Breast epithelium (tissue), 4 donors: ENCODE measurements at regions not wholly inside any gene's neighbourhood (a gene's known extent, or its start where the extent isn't known, plus 50 kb on each side); places are given as distances from the start of the nearest gene placed in this dataset.

ENCODE experiments used
- DNase-seq, 2 donors: peaks; one replicate each; pipeline ENCODE4 v3.0.0-alpha.2; 2019; ENCODE audit warnings: low spot score in 2 of 2
- H3K27ac ChIP-seq, 2 donors: fragments of 200-600 bp; sonication (generic) in 1 of 2; one replicate each; pipeline ENCODE4 v1.5.1; 2016 to 2019; ENCODE audit warnings: mild to moderate bottlenecking in 1 of 2
- H3K27me3 ChIP-seq, 2 donors: fragments of 200-600 bp; sonication (generic) in 1 of 2; one replicate each; pipeline versions ENCODE4 v1.5.1 to v1.6.0; 2017 to 2019; ENCODE audit warnings: control low read depth in 1 of 2, mild to moderate bottlenecking in 1 of 2
- H3K36me3 ChIP-seq: fragments of 200-600 bp; one replicate; pipeline ENCODE4 v1.5.1; 2019
- H3K4me1 ChIP-seq, 2 donors: fragments of 200-600 bp; sonication (generic); one replicate each; pipeline ENCODE4 v1.5.1; 2016 to 2019; ENCODE audit warnings: control low read depth in 1 of 2
- H3K4me3 ChIP-seq, 3 donors: fragments of 200-600 bp; sonication (generic); 1 replicate in 2 of 3; 2 replicates in 1 of 3; pipeline ENCODE4 v1.5.1; 2016 to 2019; ENCODE audit warnings: mild to moderate bottlenecking in 3 of 3, moderate library complexity in 2 of 3
- H3K9me3 ChIP-seq, 2 donors: fragments of 200-600 bp; sonication (generic) in 1 of 2; one replicate each; pipeline ENCODE4 v1.5.1; 2016 to 2019; ENCODE audit warnings: control low read depth in 1 of 2
- POLR2A ChIP-seq: fragments of 450-650 bp; IDR thresholded peaks from one replicate; pipeline ENCODE4 v1.6.1; 2016; ENCODE audit warnings: antibody characterized with exemption, mild to moderate bottlenecking, moderate library complexity
- POLR2AphosphoS5 ChIP-seq, 3 donors: sonication (generic); formaldehyde crosslinking; IDR thresholded peaks; one replicate each; pipeline ENCODE4 v1.6.1; 2017; ENCODE audit warnings: antibody characterized with exemption in 3 of 3
- intact Hi-C: fragments of 100-400 bp; cut with DNase I; formaldehyde crosslinking; loops from one replicate; pipeline ENCODE4 v1.15.1; 2023; ENCODE audit warnings: low total_unique reads
- TF ChIP-seq, protein P1 (sequence below), 3 donors: fragments of 450-650 bp; IDR thresholded peaks; one replicate each; pipeline ENCODE4 v1.5.1; 2016 to 2017; ENCODE audit warnings: antibody characterized with exemption in 3 of 3, mild to moderate bottlenecking in 3 of 3, moderate library complexity in 3 of 3

DNA sequence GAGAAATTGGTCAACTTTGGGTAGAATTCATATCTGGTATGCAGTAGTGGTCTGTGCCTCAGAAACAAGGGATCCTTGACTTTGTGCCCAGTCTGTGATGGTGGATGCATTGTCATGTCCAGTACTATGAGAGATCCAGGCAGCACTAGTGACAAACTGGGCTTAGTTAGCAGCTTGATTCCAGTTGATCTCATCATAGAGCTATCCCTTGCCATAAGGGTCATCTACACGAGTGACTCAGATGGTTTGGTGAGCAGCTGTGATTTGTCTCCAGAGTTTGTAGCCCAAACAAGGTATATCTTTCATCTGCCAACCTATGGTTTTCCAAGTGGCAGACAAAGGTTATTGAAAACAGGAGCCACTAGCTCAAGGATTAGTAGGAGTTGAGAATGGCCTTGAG, 298.8 kb downstream of the GBA3 start:
- H3K4me3 ChIP-seq: no peak overlapping the region

DNA sequence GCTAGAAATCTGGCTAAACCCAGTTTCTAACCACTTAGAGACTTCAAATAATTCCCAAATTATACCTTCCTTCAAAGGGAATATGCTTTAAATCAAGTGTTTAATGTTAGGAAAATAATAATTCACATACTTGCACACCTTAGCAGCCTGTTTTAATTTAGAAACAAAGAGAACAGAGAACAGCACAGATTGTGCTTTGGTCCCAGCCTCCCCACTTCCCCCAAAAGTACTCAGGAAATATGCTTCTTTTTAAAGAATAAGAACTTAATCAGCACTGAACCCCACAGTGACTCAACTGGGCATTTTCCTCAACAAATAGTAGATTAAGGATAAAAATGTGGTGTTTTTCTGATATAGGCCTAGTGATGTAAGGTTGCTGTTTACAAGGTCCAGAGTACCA, 295.8 kb downstream of the GBA3 start:
- TF ChIP-seq, protein P1, sequence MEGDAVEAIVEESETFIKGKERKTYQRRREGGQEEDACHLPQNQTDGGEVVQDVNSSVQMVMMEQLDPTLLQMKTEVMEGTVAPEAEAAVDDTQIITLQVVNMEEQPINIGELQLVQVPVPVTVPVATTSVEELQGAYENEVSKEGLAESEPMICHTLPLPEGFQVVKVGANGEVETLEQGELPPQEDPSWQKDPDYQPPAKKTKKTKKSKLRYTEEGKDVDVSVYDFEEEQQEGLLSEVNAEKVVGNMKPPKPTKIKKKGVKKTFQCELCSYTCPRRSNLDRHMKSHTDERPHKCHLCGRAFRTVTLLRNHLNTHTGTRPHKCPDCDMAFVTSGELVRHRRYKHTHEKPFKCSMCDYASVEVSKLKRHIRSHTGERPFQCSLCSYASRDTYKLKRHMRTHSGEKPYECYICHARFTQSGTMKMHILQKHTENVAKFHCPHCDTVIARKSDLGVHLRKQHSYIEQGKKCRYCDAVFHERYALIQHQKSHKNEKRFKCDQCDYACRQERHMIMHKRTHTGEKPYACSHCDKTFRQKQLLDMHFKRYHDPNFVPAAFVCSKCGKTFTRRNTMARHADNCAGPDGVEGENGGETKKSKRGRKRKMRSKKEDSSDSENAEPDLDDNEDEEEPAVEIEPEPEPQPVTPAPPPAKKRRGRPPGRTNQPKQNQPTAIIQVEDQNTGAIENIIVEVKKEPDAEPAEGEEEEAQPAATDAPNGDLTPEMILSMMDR (IDR thresholded peaks at IDR 0.05): no peak
- TF ChIP-seq POLR2AphosphoS5 (IDR thresholded peaks at IDR 0.05) (no peak), POLR2A (no peak)
- Histone ChIP-seq H3K9me3 (peaks cover 0 to 11% of the 10 kb centered on the region in 2 donors), H3K4me3 (no peak overlapping the region), H3K4me1 (no peaks in the 10 kb centered on the region), H3K36me3 (no peaks in the 10 kb centered on the region), H3K27ac (no peak overlapping the region), H3K27me3 (no peaks in the 10 kb centered on the region)
- intact Hi-C loops: no loop called here
- DNase-seq: no peak

More for the DNA sequence above, 298.8 kb downstream of the GBA3 start:
- Histone ChIP-seq H3K36me3 (no peaks in the 10 kb centered on the region), H3K27ac (no peak overlapping the region), H3K27me3 (no peaks in the 10 kb centered on the region), H3K4me1 (no peaks in the 10 kb centered on the region), H3K9me3 (no peaks in the 10 kb centered on the region)
- no peak for DNase-seq
- no peak for TF ChIP-seq POLR2A
- no peak for TF ChIP-seq POLR2AphosphoS5 (IDR thresholded peaks at IDR 0.05)
- TF ChIP-seq, protein P1 (IDR thresholded peaks at IDR 0.05): no peak
- intact Hi-C loops: no loop called here

DNA sequence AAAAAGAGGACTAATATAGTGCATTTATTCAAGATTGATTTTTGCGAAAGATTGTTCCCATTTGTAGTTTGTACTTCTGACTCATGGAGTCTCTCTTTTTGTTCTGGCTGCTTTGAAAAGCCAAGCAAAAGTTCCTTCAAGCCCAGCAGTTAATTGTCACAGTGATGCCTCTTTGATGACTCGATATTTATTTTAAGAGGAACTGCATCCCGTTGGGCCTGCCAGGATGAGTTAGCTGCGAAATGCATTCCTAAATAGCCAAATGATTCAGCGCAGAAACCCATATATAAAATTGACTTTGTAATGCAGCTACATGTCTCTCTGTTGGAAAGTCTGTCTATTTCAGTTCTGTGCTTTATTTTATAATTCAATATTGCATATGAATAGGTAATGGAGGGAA, 295.1 kb downstream of the GBA3 start:
- H3K4me1 ChIP-seq: no peaks in the 10 kb centered on the region
- intact Hi-C loops: no loop called here

DNA sequence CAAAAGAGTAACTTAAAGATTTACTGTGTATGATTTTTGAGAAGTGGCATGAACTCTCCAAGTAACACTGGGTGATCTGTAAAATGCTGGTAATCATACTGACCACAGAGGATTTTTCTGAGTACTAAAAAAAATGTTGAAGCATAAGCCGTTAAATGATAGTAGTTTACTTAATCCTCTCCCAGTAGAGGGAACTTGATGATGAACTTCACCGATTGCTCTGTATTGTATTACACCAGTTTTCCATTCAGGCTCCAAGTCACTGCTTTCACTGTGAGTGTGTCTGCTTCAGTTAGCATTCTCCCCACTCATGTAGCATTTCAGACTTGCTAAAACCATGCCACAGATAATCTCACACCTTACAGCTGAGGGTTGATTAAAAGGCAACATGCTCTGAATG, 294.1 kb downstream of the GBA3 start:
- no peak for TF ChIP-seq POLR2AphosphoS5 (IDR thresholded peaks at IDR 0.05)
- TF ChIP-seq, protein P1 (IDR thresholded peaks at IDR 0.05): no peak
- TF ChIP-seq POLR2A: no peak
- H3K9me3 ChIP-seq: peaks cover 0 to 11% of the 10 kb centered on the region in 2 donors
- no peak for DNase-seq
- no peak overlapping the region for H3K4me3 ChIP-seq
- intact Hi-C loops: no loop called here
- H3K27me3 ChIP-seq: no peaks in the 10 kb centered on the region
- no peaks in the 10 kb centered on the region for H3K36me3 ChIP-seq
- H3K27ac ChIP-seq: no peak overlapping the region
- H3K4me1 ChIP-seq: no peaks in the 10 kb centered on the region

More for the DNA sequence above, 295.1 kb downstream of the GBA3 start:
- no peak for DNase-seq
- peaks cover 0 to 11% of the 10 kb centered on the region in 2 donors for H3K9me3 ChIP-seq
- H3K36me3 ChIP-seq: no peaks in the 10 kb centered on the region
- H3K27ac ChIP-seq: no peak overlapping the region
- no peak for TF ChIP-seq POLR2A
- TF ChIP-seq, protein P1 (IDR thresholded peaks at IDR 0.05): no peak
- TF ChIP-seq POLR2AphosphoS5 (IDR thresholded peaks at IDR 0.05): no peak
- H3K4me3 ChIP-seq: no peak overlapping the region
- no peaks in the 10 kb centered on the region for H3K27me3 ChIP-seq

DNA sequence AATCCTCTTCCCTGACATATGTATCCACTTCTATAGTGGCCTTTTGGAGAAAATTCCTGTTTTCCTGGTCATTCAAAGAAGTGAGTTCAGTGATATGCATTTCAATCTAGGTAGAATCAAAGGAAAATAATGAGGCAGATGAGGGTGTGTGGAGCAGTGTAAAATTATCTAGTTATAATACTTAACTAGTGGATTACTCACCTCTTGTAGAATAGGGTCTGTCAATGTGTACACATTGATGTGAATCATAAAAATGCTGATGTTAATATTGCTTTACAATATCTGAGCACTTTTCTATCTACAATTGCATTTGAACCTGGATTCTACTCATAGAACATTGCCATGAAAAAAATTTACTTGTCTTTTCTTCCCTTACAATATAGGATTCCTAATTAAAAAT, 293.5 kb downstream of the GBA3 start:
- Histone ChIP-seq H3K9me3 (peaks cover 0 to 11% of the 10 kb centered on the region in 2 donors), H3K27ac (no peak overlapping the region), H3K36me3 (no peaks in the 10 kb centered on the region), H3K27me3 (no peaks in the 10 kb centered on the region), H3K4me3 (no peak overlapping the region), H3K4me1 (no peaks in the 10 kb centered on the region)
- intact Hi-C loops: no loop called here
- TF ChIP-seq, protein P1 (IDR thresholded peaks at IDR 0.05): no peak
- TF ChIP-seq POLR2AphosphoS5 (IDR thresholded peaks at IDR 0.05): no peak
- no peak for TF ChIP-seq POLR2A
- no peak for DNase-seq
